GM18517 (cell line): ENCODE measurements at regions not wholly inside any gene's neighbourhood (a gene's known extent, or its start where the extent isn't known, plus 50 kb on each side); places are given as distances from the start of the nearest gene placed in this dataset.
"Not testable (repeated sequence)": the region's sequence is repeated elsewhere in the genome, so short reads cannot be mapped to it uniquely, and the experiment has no call there.

Source experiments
- ATAC-seq: cut with Tn5 transposase; IDR thresholded peaks from one replicate; pipeline ENCODE4 v1.9.1; 2021; ENCODE audit warnings: mild to moderate bottlenecking, moderate library complexity; ENCODE audit not compliant: unreplicated experiment

GRCh38 chr6:12473494-12473893 lies 183.3 kb downstream of the EDN1 start:
- ATAC-seq: no peak

GRCh38 chr6:12474167-12475140 lies 184.3 kb downstream of the EDN1 start:
- ATAC-seq: no peak

- ATAC-seq: no peak
These were observed 186.3 kb downstream of the EDN1 start for GRCh38 chr6:12476484-12476883.

GRCh38 chr6:12477616-12478015 lies 187.5 kb downstream of the EDN1 start:
- ATAC-seq: no peak

GRCh38 chr6:12478921-12479320 lies 188.8 kb downstream of the EDN1 start:
- no peak for ATAC-seq

GRCh38 chr6:12479451-12479850 lies 189.3 kb downstream of the EDN1 start:
- ATAC-seq: no peak

GRCh38 chr6:12479881-12480280 lies 189.7 kb downstream of the EDN1 start:
- ATAC-seq: no peak

- ATAC-seq: no peak
These were observed 190.2 kb downstream of the EDN1 start for GRCh38 chr6:12480379-12480778.

- no peak for ATAC-seq
These were observed 191.1 kb downstream of the EDN1 start for GRCh38 chr6:12481292-12481691.

- ATAC-seq: no peak
These were observed 191.7 kb downstream of the EDN1 start for GRCh38 chr6:12481850-12482249.

- ATAC-seq: no peak
These were observed 192.5 kb downstream of the EDN1 start for GRCh38 chr6:12482386-12483375.

GRCh38 chr6:12483712-12484111 lies 193.6 kb downstream of the EDN1 start:
- ATAC-seq: peak; percentile 88

GRCh38 chr6:12484519-12484918 lies 194.4 kb downstream of the EDN1 start:
- no peak for ATAC-seq

GRCh38 chr6:12485226-12485764 lies 195.1 kb downstream of the EDN1 start:
- ATAC-seq: no peak

GRCh38 chr6:12485837-12486236 lies 195.7 kb downstream of the EDN1 start:
- ATAC-seq: no peak

- ATAC-seq: no peak
These were observed 200.3 kb downstream of the EDN1 start for GRCh38 chr6:12490351-12490903.

GRCh38 chr6:12490904-12491571 lies 200.9 kb downstream of the EDN1 start:
- ATAC-seq: no peak

- ATAC-seq: not testable (repeated sequence)
These were observed 202.8 kb downstream of the EDN1 start for GRCh38 chr6:12492929-12493328.

- no peak for ATAC-seq
These were observed 203.3 kb downstream of the EDN1 start for GRCh38 chr6:12493446-12493845.

- ATAC-seq: no peak
These were observed 204.0 kb downstream of the EDN1 start for GRCh38 chr6:12494161-12494560.
